Stimulated activated CD8-positive, alpha-beta memory T cell treated with anti-CD3 and anti-CD28 coated beads, Interleukin-15, amount 100 ng/mL, for 4 hours (primary cell): ENCODE measurements at regions not wholly inside any gene's neighbourhood (a gene's known extent, or its start where the extent isn't known, plus 50 kb on each side); places are given as distances from the start of the nearest gene placed in this dataset.
"Not testable (repeated sequence)": the region's sequence is repeated elsewhere in the genome, so short reads cannot be mapped to it uniquely, and the experiment has no call there.

Experiments
- DNase-seq, 2 donors: peaks; one replicate each; pipeline ENCODE4 v3.0.0-alpha.2; 2020; ENCODE audit warnings: low read depth in 2 of 2

GRCh38 chr19:31445406-31445805 is 96.2 kb upstream of the TSHZ3 start:
- no peak for DNase-seq

- no peak for DNase-seq
Observed at GRCh38 chr19:31448221-31448657, 99.0 kb upstream of the TSHZ3 start.

- no peak for DNase-seq
Observed at GRCh38 chr19:31449379-31449778, 100.1 kb upstream of the TSHZ3 start.

- DNase-seq: no peak
Observed at GRCh38 chr19:31450696-31451095, 101.5 kb upstream of the TSHZ3 start.

GRCh38 chr19:31451686-31452330 is 102.6 kb upstream of the TSHZ3 start:
- no peak for DNase-seq

- DNase-seq: no peak
Observed at GRCh38 chr19:31459430-31459829, 110.2 kb upstream of the TSHZ3 start.

GRCh38 chr19:31461814-31462539 is 112.7 kb upstream of the TSHZ3 start:
- DNase-seq: no peak

GRCh38 chr19:31470229-31470939 is 121.1 kb upstream of the TSHZ3 start:
- DNase-seq: no peak

- DNase-seq: no peak
Observed at GRCh38 chr19:31470952-31471351, 121.7 kb upstream of the TSHZ3 start.

- no peak for DNase-seq
Observed at GRCh38 chr19:31478241-31478640, 129.0 kb upstream of the TSHZ3 start.

GRCh38 chr19:31483226-31483857 is 134.1 kb upstream of the TSHZ3 start:
- no peak for DNase-seq

- DNase-seq: not testable (repeated sequence)
Observed at GRCh38 chr19:31484858-31485410, 135.7 kb upstream of the TSHZ3 start.

- no peak for DNase-seq
Observed at GRCh38 chr19:31485472-31485871, 136.2 kb upstream of the TSHZ3 start.

GRCh38 chr19:31491242-31491641 is 142.0 kb upstream of the TSHZ3 start:
- no peak for DNase-seq

- DNase-seq: no peak
Observed at GRCh38 chr19:31492050-31492449, 142.8 kb upstream of the TSHZ3 start.

GRCh38 chr19:31496076-31496475 is 146.8 kb upstream of the TSHZ3 start:
- no peak for DNase-seq

GRCh38 chr19:31497709-31498108 is 148.5 kb upstream of the TSHZ3 start:
- no peak for DNase-seq

- DNase-seq: no peak
Observed at GRCh38 chr19:31498781-31499180, 149.5 kb upstream of the TSHZ3 start.

- DNase-seq: no peak
Observed at GRCh38 chr19:31499281-31500196, 150.3 kb upstream of the TSHZ3 start.

GRCh38 chr19:31500197-31500830 is 151.1 kb upstream of the TSHZ3 start:
- DNase-seq: no peak
